ENCODE measurements at regions not wholly inside any gene's neighbourhood (a gene's known extent, or its start where the extent isn't known, plus 50 kb on each side); places are given as distances from the start of the nearest gene placed in this dataset.

DNA sequence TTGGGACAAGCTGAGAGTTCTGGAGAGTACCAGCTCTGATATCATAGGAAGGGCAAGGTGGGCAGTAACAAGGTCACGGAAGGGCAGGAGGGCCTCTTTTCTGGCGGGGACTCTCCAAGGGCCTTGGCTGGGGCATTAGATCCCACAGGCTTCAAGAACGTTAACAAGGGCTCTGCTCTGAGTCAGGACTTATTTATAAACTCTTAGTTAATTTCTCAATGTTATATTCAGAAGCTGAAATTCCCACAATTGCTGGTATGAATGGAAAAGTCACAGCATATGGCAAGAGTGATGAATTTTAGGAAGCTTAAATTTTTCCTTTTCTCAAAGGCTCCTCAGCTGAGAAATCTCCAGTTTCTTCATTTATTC lies 320.2 kb upstream of the TBC1D5 start:
- no peak overlapping the region for H3K4me3 ChIP-seq
- WGBS, 5 donors = 65 to 89% (median 81%) methylated on average over 3 of the region's 3 CpGs
- no peaks in the 10 kb centered on the region for H3K9me3 ChIP-seq
- intact Hi-C loops (cut with DNase I; ENCODE audit: low total_unique reads) = no loop called here
- TF ChIP-seq POLR2AphosphoS5 (IDR thresholded peaks at IDR 0.05) = no peak
- no peak for TF ChIP-seq POLR2A (IDR thresholded peaks at IDR 0.05)
- no peak for TF ChIP-seq EP300 (IDR thresholded peaks at IDR 0.05)
- TF ChIP-seq CTCF (IDR thresholded peaks at IDR 0.05) = no peak
- no peaks in the 10 kb centered on the region for H3K36me3 ChIP-seq
- H3K27ac ChIP-seq = no peak overlapping the region
- no peaks in the 10 kb centered on the region for H3K4me1 ChIP-seq
- H3K27me3 ChIP-seq = no peaks in the 10 kb centered on the region
- DNase-seq = no peak

GRCh38 chr3:18061737-18062656 lies 319.6 kb upstream of the TBC1D5 start:
- TF ChIP-seq CTCF (IDR thresholded peaks at IDR 0.05) (no peak), POLR2AphosphoS5 (IDR thresholded peaks at IDR 0.05) (no peak), EP300 (IDR thresholded peaks at IDR 0.05) (no peak), POLR2A (IDR thresholded peaks at IDR 0.05) (no peak)
- Histone ChIP-seq H3K4me3 (no peak overlapping the region), H3K4me1 (no peaks in the 10 kb centered on the region), H3K36me3 (no peaks in the 10 kb centered on the region), H3K9me3 (no peaks in the 10 kb centered on the region), H3K27ac (no peak overlapping the region), H3K27me3 (no peaks in the 10 kb centered on the region)
- DNase-seq = no peak
- intact Hi-C loops (cut with DNase I; ENCODE audit: low total_unique reads) = no loop called here
- WGBS, 5 donors = 82 to 100% (median 96%) methylated on average over 1 of the region's 1 CpG

DNA sequence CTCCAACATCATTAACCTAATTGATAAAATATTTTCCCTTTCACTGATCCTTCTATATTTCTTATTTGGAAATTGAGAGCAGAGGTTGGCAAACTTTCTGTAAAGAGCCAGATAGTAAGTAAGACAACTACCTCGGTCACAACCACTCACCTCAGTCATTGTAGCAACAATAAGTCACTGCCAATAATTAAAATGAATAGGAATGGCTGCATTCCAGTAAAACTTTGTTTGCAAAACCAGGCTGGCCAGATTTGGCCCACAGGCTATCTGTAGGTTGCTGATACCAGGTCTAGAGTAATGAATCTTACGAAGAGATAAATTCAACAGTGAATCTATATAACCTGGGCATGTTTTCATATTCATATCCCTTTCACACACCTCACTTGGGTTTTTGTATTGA lies 316.2 kb upstream of the TBC1D5 start:
- Histone ChIP-seq H3K9me3 (peaks cover 0 to 9% (median 5%) of the 10 kb centered on the region in 4 donors), H3K4me3 (no peak overlapping the region), H3K4me1 (no peaks in the 10 kb centered on the region), H3K27me3 (no peaks in the 10 kb centered on the region), H3K27ac (no peak overlapping the region), H3K36me3 (no peaks in the 10 kb centered on the region)
- 30 to 46% (median 42%) methylated on average over 2 of the region's 2 CpGs for WGBS, 5 donors
- TF ChIP-seq POLR2AphosphoS5 (IDR thresholded peaks at IDR 0.05) = no peak
- TF ChIP-seq CTCF (IDR thresholded peaks at IDR 0.05) = no peak
- TF ChIP-seq EP300 (IDR thresholded peaks at IDR 0.05) = no peak
- TF ChIP-seq POLR2A (IDR thresholded peaks at IDR 0.05) = no peak
- intact Hi-C loops (cut with DNase I; ENCODE audit: low total_unique reads) = no loop called here
- DNase-seq = no peak

DNA sequence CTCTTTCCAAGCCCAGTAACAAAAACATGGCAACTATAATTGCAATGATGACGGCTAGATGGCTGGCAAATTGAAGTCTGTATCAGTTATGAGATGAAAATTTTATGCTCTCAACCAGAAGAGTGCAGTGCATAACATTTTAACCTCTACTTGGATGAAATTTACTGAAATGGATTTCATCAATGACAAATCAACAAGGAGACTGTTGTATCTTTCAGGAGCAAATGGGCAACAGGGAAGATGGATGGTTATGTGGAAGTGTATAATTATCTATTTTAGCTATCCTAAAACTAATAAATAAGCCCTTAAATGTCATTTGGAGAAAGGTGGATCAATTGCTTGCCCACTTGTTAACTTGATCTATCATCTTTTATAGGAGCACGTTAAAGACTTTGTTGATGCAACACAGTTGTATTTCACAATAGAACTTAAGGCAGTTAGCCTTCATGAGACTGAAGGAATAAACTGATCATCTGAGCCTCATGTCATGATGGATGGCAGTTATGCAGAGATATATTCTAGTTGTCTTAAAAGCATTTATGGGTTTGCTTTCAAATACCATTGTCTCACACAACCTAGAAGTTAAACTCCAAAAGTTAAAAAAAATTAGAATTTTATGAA lies 315.1 kb upstream of the TBC1D5 start:
- WGBS, 5 donors = 68 to 88% (median 85%) methylated on average over 2 of the region's 2 CpGs
- Histone ChIP-seq H3K4me1 (no peaks in the 10 kb centered on the region), H3K27ac (no peak overlapping the region), H3K36me3 (no peaks in the 10 kb centered on the region), H3K4me3 (no peak overlapping the region), H3K27me3 (no peaks in the 10 kb centered on the region), H3K9me3 (peaks cover 0 to 9% (median 5%) of the 10 kb centered on the region in 4 donors)
- no peak for DNase-seq
- intact Hi-C loops (cut with DNase I; ENCODE audit: low total_unique reads) = no loop called here
- TF ChIP-seq EP300 (IDR thresholded peaks at IDR 0.05) (no peak), CTCF (IDR thresholded peaks at IDR 0.05) (no peak), POLR2AphosphoS5 (IDR thresholded peaks at IDR 0.05) (no peak), POLR2A (IDR thresholded peaks at IDR 0.05) (no peak)

All from stomach (tissue), 8 donors.